HG03457 (cell line): ENCODE measurements at regions not wholly inside any gene's neighbourhood (a gene's known extent, or its start where the extent isn't known, plus 50 kb on each side); places are given as distances from the start of the nearest gene placed in this dataset.

Experiments used
- ATAC-seq: cut with Tn5 transposase; IDR thresholded peaks from one replicate; pipeline ENCODE4 v1.9.1; 2021; ENCODE audit warnings: moderate number of reproducible peaks; ENCODE audit not compliant: unreplicated experiment

GRCh38 chrX:25066131-25066530 is 50.4 kb upstream of the ARX start:
- no peak for ATAC-seq
